ENCODE measurements at regions not wholly inside any gene's neighbourhood (a gene's known extent, or its start where the extent isn't known, plus 50 kb on each side); places are given as distances from the start of the nearest gene placed in this dataset.
"Not testable (repeated sequence)": the region's sequence is repeated elsewhere in the genome, so short reads cannot be mapped to it uniquely, and the experiment has no call there.

DNA sequence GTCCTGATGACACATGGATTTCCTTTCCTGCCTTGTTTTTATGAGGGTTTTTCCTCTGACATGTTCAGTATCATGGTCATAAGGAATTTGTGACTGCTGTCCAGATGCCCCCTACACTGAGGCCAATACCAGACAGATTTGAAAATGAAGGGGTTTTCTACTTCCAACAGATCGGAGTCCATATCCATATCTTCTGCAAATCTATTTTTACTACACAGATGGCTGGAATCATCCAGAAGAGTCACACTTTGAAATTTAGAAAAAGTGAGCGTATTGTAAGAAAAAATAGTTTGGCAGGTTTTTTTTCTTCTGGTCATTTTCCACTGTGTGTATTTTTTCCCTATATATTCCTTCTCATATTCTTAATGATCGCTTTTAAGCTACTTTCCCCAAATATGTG is 197.5 kb upstream of the LRRC3B start:
- no peak for DNase-seq

DNA sequence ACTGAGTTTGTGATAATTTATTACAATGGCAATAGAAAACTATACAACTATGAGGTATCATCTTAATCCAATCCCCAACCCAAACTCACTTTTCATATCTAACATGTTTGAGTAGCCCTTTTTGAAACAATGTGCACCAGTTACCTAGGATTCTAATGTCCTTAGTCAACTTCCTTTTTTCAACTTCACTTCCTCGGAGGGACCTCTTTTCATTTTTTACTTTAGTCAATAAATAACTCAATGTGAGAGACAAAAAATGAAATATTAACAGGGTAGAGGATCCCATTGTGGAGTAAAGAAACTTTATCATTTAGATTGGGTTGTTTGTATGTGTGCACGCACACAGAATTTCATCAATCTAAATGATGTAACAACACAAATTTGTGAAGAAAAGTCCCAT is 193.6 kb upstream of the LRRC3B start:
- DNase-seq, result no peak

DNA sequence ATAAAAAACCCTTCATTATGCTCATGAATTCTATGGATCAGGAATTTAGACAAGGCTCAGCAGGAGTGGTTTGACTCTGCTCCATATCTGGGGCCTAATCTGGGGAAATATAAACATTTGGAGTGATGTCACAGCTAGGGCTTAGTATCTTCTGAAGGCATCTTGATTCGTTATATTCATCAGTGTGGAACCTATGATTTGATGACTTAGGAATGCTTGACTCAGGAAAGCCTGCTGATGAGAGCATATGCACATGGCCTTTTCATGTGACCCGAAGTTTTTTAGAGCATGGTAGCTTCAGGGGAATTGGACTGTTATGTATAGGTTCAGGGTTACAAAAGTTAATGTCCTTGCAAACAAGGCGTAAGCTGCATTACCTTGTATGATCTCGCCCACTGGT is 184.9 kb upstream of the LRRC3B start:
- no peak for DNase-seq

GRCh38 chr3:26438325-26438940 is 184.1 kb upstream of the LRRC3B start:
- no peak for DNase-seq

DNA sequence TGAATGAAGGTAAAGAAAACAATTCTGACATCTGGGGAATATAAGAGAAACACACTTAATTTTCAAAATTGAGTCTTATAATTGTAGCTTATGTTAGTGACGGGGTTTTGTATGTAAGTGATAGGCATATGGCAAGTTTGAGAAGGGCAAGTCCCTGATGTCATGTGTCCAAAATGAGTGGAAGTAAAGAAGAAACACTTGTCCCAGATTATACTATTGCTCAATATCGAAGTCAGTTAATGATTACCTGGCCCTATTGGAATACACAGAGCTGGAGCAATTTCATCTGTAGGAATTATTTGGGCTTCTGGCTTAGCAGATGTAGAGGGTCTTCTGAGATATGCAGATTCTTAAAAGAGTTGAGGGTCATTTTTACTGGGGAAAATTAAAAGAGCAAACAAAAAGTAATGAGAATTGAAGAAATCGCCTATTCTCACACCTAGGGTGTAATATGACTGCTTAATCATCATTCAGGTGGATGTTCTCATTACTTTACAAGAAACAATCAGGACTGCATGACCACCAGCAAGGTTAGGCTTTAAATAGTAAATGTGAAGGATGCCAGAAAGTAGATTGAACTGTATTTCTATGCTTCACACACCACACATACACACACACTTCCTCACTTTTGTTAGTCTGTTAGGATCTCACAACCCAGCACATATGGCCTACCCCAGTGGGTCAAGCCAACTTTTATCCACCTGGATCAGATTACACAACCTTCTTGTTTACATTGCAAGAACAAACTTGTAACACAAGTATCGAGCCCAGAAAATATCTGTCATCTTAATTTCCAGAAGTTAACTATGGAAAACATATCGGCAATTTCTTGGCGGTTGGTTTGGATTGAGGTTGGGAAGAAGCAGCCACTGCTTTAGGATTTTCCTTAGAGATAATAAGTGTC is 183.3 kb upstream of the LRRC3B start:
- DNase-seq, result no peak

- DNase-seq, result no peak
These were observed 172.6 kb upstream of the LRRC3B start for GRCh38 chr3:26449996-26450395.

DNA sequence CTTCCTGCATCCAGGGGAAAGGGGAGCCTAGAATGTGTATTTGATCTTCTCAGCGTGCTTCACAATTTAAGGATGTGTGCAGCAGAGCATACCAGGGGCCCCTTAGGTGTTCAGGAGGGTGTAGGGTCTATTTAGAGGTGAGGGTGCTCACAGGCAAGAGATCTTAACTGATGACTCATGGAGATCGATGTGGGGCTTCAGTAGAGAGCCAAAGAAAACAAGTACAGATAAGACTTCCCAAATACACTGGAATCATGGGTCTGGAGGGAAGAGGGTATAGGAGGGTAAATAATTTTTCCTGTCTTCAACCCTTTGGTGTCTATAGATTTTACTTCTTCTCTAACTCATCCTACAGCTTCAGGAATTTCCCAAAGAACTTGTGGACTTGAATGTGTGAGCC is 170.2 kb upstream of the LRRC3B start:
- DNase-seq, result no peak

- no peak for DNase-seq
These were observed 161.6 kb upstream of the LRRC3B start for GRCh38 chr3:26460985-26461384.

- DNase-seq, result no peak
These were observed 150.2 kb upstream of the LRRC3B start for GRCh38 chr3:26472345-26472744.

- no peak for DNase-seq
These were observed 147.9 kb upstream of the LRRC3B start for GRCh38 chr3:26474706-26475105.

DNA sequence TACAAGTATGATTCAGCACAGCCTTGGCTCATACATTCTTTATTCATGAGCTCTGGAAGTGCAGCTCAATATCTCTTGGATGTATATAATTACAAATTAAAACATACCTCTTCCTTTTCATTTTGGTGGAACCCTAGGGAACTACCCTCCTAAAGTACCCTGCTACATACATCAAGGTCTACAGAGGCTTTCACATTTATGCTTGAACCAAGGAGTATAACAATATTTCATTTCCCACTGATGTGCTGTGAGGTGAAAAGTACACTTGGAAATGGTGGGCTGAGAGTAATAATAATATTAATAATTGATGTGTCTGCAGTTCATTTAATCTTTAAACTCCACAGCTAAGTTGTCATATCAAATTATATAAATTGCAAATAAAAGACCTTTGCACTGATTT is 142.2 kb upstream of the LRRC3B start:
- no peak for DNase-seq

DNA sequence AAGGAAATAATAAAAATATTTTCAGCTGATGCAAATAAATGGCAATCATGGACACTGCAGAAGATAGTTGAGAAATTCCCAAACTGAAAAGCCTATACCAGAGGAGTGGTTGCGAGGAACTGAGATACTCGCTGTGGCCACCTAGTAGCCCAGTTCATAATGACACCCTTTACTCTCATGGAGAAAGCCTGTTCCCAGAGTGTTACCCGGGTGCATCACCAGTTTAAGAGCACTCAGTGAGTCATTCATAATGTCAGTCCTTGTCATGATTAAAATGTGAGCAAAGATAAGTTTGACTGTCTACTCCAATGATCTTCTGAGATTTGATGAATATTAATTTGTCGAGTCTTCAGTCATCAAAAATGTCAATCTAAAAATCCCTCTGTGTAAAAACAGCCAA is 138.4 kb upstream of the LRRC3B start:
- no peak for DNase-seq

DNA sequence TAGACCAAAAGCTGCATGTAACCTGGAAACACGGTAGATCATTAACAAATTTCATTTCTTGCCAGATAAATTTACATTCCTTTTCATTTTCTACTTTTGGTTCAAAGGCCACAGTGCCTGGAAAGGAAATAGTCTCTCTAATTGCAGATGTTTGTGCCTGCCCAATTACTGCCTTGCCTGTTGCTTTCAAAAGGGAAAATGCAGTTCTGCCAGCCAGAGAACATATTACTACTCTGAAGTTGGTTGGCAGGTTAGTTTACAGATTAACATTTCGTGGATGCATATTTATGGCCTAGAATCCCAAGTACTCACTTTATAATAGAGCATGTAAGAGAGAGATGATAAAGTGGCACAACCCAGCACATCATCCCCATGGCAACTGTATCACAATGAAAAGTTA is 124.3 kb upstream of the LRRC3B start:
- DNase-seq, result no peak

DNA sequence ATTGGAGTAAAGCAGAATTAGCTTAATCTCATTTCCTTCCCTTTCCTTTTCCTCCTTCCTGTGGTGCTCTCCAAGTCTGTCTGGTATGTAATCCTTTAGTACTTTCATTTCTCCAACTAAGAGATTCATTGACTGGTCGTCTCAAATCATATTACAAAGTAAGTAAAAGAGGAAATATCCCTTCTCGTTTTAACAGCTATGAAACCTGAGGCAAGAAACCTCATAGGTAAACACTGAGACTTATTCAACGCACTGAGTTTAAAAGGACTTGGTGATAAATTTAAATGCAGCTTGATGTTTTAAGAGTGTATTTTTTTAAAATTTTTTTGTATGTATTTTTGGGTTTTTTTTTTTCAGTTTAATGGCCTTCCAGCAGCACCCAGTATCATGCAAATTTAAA is 117.2 kb upstream of the LRRC3B start:
- no peak for DNase-seq

- DNase-seq, result not testable (repeated sequence)
These were observed 108.0 kb upstream of the LRRC3B start for GRCh38 chr3:26514445-26515029.

DNA sequence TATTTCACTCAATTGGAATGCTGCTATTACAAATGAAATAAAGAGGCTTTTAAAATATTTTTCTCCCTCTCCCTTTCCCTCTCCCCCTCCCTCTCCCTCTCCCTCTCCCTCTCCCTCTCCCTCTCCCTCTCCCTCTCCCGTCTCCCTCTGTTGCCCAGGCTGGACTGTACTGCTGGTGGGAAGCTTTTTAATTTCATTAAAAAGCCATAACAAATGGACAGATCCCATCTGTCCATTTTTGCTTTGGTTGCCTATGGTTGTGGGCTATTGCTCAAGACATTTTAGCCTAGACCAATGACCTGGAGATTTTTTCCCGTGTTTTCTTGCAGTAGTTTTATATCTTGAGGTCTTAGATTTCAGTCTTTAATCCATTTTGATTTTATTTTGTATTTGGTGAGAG is 107.2 kb upstream of the LRRC3B start:
- no peak for DNase-seq

DNA sequence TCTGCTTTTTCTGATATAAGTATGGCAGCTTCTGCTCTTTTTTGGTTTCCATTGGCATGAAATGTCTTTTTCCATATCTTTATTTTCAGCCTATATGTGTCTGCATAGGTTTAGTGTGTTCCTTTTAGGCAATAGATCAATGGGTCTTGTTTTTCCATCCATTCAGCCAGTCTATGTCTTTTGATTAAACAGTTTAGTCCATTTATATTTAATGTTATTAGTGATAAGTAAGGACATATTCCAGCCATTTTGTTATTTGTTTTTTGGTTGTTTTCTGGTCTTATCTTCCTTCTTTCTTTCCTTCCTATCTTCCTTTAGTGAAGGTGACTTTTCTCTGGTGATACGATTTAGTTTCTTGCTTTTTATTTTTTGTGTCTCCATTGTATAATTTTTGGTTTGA is 101.3 kb upstream of the LRRC3B start:
- DNase-seq, result no peak

GRCh38 chr3:26522919-26523318 is 99.7 kb upstream of the LRRC3B start:
- no peak for DNase-seq

- no peak for DNase-seq
These were observed 97.6 kb upstream of the LRRC3B start for GRCh38 chr3:26525013-26525412.

DNA sequence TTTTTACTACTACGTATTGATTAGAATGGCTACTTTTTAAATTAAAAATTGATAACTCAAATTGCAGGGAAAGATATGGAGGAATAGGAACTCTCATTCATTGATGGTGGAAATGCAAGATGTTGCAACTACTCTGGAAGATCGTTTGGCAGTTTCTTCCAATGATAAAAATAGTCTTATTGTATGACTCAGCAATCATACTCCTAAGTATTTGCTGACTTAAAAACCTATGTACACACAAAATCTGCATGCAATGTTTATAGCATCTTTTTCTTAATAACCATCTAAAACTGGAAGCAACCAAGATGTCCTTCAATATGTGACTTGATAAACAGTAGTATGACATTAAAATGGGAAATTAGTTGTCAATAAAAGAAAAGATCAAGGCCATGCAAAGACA is 87.4 kb upstream of the LRRC3B start:
- DNase-seq, result no peak

DNA sequence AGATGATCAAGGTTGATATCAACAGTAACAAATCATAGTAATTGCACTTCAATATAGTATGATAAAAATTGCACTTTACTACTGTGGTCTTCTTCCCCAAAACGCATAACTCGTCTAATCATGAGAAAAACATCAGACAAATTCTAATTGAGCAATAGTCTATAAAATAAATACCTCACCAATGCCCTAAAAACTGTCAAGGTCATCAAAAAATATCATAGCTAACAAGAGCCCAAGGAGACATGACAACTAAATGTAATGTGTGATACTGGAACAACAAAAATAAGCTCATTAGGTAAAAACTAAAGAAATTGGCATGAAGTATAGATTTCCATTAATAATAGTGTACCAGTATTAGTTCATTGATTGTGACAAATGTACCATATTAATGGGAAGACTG is 85.6 kb upstream of the LRRC3B start:
- DNase-seq, result no peak

DNA sequence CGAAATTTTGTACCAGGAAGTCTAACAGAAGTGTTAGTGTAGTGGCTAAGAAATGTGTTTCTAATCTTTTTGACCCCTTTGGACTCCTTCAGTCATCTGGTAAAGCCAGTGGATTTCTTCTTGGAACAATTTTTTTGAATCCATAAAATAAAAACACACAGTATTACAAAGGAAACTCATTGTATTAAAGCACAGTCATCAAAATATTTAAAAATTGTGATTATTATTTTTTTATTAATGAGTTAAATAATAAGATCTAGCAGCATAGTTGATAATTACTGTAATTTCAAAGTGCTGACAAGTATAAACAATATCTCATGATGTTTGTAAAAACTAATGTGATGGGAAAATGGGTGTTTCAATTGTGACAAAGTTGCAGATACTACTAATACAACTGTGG is 72.2 kb upstream of the LRRC3B start:
- no peak for DNase-seq

DNA sequence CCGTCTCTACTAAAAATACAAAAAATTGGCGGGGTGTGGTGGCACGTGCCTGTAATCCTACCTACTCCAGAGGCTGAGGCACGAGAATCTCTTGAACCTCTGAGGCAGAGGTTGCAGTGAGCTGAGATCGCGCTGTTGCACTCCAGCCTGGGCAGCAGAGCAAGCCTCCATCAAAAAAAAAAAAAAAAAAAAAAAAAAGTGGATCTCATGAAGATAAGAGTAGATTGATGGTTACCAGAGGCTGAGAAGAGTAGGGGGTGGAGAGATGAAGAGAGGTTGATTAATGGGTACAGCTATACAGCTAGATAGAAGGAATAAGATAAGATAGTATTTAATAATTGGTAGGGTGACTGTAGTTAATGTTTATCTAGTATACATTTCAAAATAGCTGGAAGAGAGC is 65.9 kb upstream of the LRRC3B start:
- DNase-seq, result no peak

DNA sequence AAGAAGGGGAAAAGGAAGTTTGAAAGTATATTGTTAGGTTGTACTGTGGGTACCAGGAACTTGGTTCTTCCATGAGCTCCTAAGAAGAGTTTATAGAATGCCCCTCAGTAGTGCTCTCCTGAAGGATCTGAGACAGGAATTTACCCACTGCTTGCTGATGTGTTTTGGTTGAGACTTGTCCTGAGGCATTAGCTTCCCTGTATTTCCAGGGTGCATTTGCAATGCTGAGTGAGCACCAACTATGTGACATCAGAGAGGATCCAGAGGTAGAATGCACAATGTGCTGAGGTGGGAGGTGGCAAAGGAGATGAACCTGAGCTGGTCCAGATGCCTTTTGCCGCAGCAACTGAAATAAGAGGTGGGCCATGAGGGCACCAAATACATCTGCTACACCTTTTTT is 64.3 kb upstream of the LRRC3B start:
- DNase-seq, result no peak
